Right lobe of liver (tissue), 6 donors: ENCODE measurements at regions not wholly inside any gene's neighbourhood (a gene's known extent, or its start where the extent isn't known, plus 50 kb on each side); places are given as distances from the start of the nearest gene placed in this dataset.

Source experiments
- ATAC-seq, 4 donors: fragments of 200-7000 bp; cut with Tn5 transposase; one replicate each; pipeline ENCODE4 v1.9.1; 2020; ENCODE audit warnings: mild to moderate bottlenecking in 4 of 4, moderate library complexity in 4 of 4
- DNase-seq, 3 donors: peaks; one replicate each; pipeline ENCODE4 v3.0.0-alpha.2; 2020
- H3K27ac ChIP-seq, 3 donors: fragments of 200-600 bp; one replicate each; pipeline ENCODE4 v1.8.0; 2022
- H3K27me3 ChIP-seq, 2 donors: fragments of 200-600 bp; one replicate each; pipeline ENCODE4 v1.8.0; 2022
- H3K36me3 ChIP-seq, 4 donors: fragments of 200-600 bp; sonication (generic) in 1 of 4; one replicate each; pipeline versions ENCODE4 v1.5.1 to v1.8.0; 2017 to 2022; ENCODE audit warnings: control low read depth in 1 of 4
- H3K4me1 ChIP-seq, 4 donors: fragments of 200-600 bp; sonication (generic) in 1 of 4; one replicate each; pipeline versions ENCODE4 v1.5.1 to v1.8.0; 2017 to 2022; ENCODE audit warnings: control low read depth in 1 of 4
- H3K4me3 ChIP-seq, 3 donors: fragments of 200-600 bp; one replicate each; pipeline ENCODE4 v1.8.0; 2022
- H3K9me3 ChIP-seq, 4 donors: fragments of 200-600 bp; sonication (generic) in 1 of 4; one replicate each; pipeline versions ENCODE4 v1.5.1 to v1.8.0; 2017 to 2022; ENCODE audit warnings: control low read depth in 1 of 4
- POLR2A ChIP-seq: fragments of 450-650 bp; IDR thresholded peaks from one replicate; pipeline ENCODE4 v1.6.1; 2017; ENCODE audit warnings: antibody characterized with exemption, mild to moderate bottlenecking
- WGBS: methylation state at CpG from one replicate; pipeline ENCODE4 v1.1.6; 2018; ENCODE audit warnings: low coverage, low lambda C conversion rate; ENCODE audit not compliant: insufficient coverage; ENCODE audit errors: missing lambda C conversion rate; 5-methylcytosine and 5-hydroxymethylcytosine counted together
- intact Hi-C, 2 donors: fragments of 100-400 bp; cut with DNase I; formaldehyde crosslinking; loops; one replicate each; pipeline versions ENCODE4 v1.11.2 to v1.14.1; 2022
- TF ChIP-seq, protein P1 (sequence below), 4 donors: fragments of 200-600 bp in 3 of 4; fragments of 450-650 bp in 1 of 4; IDR thresholded peaks; one replicate each; pipeline versions ENCODE4 v1.5.1 to v1.8.0; 2016 to 2022; ENCODE audit warnings: antibody characterized with exemption in 4 of 4, mild to moderate bottlenecking in 2 of 4
- donor health status: DM: no; HTN: yes; CAD: no.
- donor health status: DM: no; HTN: no; CAD: no.
- donor health status: DM: no; HTN: no; CAD: no.
- donor health status: DM: no; HTN: yes; CAD: no.
- donor health status: DM: no; HTN: yes; CAD: no.

DNA sequence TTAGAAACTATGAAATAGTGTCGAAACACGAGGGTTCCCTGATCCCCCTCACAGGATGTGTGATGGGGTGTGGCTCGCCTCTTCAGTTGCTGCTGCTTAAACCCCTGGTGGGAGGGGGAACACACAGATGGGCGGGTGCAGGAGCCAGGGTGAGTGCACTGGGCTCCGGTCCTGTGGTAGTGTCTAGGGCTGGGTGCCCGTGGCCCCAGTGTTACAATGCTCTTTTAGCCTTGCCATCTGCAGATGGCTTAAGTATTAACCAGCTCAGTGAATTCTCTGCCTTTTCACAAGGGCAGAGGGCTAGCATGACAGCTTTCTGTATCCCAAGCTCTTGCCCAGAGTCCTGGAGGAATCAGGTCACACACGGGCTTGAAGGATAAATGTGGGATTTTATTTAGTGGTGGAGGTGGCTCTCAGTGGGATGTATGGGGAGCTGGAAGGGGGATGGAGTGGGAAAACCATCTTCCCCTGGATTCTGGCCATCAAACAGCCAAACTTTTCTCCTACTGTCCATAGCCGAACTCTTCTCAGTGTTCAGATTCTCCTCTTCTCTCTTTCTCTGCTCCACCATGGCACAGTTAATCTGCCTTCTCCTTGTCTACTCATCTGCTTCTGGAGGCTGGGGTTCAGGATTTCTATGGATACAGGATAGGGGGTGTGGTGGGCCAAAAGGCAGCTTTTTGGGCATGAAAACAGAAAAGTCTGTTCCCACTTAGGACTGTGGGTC, 659.0 kb downstream of the EPM2A start:
- peak overlapping the region in 1 of 3 donors; percentile 25 for H3K4me3 ChIP-seq
- DNase-seq (peak; percentile 23 to 77 (median 70)), ATAC-seq (peak; percentile 39 to 95 (median 90))
- H3K4me1 ChIP-seq, result peaks cover 0 to 21% (median 0%) of the 10 kb centered on the region in 4 donors
- TF ChIP-seq, protein P1, sequence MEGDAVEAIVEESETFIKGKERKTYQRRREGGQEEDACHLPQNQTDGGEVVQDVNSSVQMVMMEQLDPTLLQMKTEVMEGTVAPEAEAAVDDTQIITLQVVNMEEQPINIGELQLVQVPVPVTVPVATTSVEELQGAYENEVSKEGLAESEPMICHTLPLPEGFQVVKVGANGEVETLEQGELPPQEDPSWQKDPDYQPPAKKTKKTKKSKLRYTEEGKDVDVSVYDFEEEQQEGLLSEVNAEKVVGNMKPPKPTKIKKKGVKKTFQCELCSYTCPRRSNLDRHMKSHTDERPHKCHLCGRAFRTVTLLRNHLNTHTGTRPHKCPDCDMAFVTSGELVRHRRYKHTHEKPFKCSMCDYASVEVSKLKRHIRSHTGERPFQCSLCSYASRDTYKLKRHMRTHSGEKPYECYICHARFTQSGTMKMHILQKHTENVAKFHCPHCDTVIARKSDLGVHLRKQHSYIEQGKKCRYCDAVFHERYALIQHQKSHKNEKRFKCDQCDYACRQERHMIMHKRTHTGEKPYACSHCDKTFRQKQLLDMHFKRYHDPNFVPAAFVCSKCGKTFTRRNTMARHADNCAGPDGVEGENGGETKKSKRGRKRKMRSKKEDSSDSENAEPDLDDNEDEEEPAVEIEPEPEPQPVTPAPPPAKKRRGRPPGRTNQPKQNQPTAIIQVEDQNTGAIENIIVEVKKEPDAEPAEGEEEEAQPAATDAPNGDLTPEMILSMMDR (IDR thresholded peaks at IDR 0.05), result no peak
- peak overlapping the region in 1 of 3 donors; percentile 53 for H3K27ac ChIP-seq
- H3K36me3 ChIP-seq, result no peaks in the 10 kb centered on the region
- intact Hi-C loops, result no loop called here
- 53% methylated on average over 8 of the region's 8 CpGs for WGBS
- H3K9me3 ChIP-seq, result no peaks in the 10 kb centered on the region
- no peaks in the 10 kb centered on the region for H3K27me3 ChIP-seq

DNA sequence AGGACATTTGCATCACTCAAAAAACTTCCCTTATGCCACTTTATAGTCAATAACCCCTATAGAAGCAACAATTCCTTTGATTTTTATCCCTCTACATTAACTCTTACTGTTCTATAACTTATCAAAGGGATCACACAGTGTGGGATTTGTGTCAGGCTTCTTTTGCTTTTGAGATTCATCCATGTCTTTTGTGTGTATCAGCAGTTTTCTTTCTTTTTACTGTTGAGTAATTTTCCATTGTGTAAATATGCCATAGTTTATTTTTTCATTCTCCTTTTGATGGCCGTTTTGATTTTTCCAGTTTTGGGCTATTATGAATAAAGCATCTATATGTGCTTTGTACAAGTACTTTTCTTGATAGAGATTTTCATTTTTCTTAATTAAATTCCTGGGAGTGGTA, 657.9 kb downstream of the EPM2A start:
- 27% methylated on average over 1 of the region's 1 CpG for WGBS

DNA sequence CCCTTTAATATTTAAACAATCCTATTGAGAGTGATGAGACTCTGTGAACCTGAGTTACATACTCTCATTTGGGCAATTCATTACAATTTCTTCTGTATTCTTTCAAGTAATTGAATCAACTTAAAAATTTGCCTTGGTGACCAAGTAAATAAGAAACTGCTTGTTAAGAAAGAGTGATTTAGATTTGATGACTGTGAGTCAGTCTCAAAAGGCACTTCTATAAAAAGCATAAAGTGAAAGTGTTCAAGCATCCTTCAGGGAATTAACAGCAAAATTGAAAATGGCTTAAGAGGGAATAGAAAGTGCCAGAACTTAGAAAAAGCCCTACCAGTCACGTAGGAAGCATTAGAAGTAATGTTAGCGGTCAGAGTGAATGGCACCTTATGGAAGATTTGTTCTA, 654.7 kb downstream of the EPM2A start:
- Histone ChIP-seq H3K36me3 (no peaks in the 10 kb centered on the region), H3K4me1 (peaks cover 0 to 20% (median 0%) of the 10 kb centered on the region in 4 donors), H3K9me3 (no peaks in the 10 kb centered on the region), H3K4me3 (no peak overlapping the region), H3K27ac (no peak overlapping the region), H3K27me3 (no peaks in the 10 kb centered on the region)
- WGBS, result 81% methylated on average over 2 of the region's 2 CpGs
- ATAC-seq, result no peak
- intact Hi-C loops, result no loop called here
- DNase-seq, result no peak
- TF ChIP-seq POLR2A, result no peak
- TF ChIP-seq, protein P1 (IDR thresholded peaks at IDR 0.05), result no peak

More for the DNA sequence above, 657.9 kb downstream of the EPM2A start:
- Histone ChIP-seq H3K4me1 (peaks cover 0 to 21% (median 0%) of the 10 kb centered on the region in 4 donors), H3K4me3 (no peak overlapping the region), H3K9me3 (no peaks in the 10 kb centered on the region), H3K27ac (peak overlapping the region in 1 of 3 donors; percentile 53), H3K27me3 (no peaks in the 10 kb centered on the region), H3K36me3 (no peaks in the 10 kb centered on the region)
- ATAC-seq, result peak in 1 of 4 donors; percentile 31
- intact Hi-C loops, result no loop called here
- no peak for TF ChIP-seq POLR2A
- TF ChIP-seq, protein P1 (IDR thresholded peaks at IDR 0.05), result no peak
- DNase-seq, result no peak

DNA sequence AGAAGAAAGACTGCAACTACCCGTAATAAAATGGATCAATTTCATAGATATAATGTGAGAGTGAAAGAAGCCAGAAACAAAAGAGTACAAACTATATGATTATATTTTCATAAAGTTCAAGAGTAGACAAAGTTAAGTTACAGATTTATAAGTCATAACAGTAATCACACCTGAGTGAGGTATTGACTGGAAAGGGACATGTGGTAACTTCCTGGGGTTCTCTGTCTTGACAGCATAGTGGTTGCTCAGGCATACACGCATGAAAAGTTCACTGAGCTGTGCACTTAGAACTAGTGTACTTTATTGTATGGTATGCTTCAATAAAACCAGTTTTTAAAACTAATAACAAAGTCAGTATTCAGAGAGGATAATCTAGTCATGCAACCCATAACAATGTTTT, 653.6 kb downstream of the EPM2A start:
- ATAC-seq, result no peak
- TF ChIP-seq POLR2A, result no peak
- TF ChIP-seq, protein P1 (IDR thresholded peaks at IDR 0.05), result no peak
- Histone ChIP-seq H3K4me3 (no peak overlapping the region), H3K9me3 (no peaks in the 10 kb centered on the region), H3K27ac (no peak overlapping the region), H3K36me3 (no peaks in the 10 kb centered on the region), H3K27me3 (no peaks in the 10 kb centered on the region), H3K4me1 (peaks cover 0 to 11% (median 0%) of the 10 kb centered on the region in 4 donors)
- 85% methylated on average over 2 of the region's 2 CpGs for WGBS
- intact Hi-C loops, result no loop called here
- no peak for DNase-seq
